H1 (cell line): ENCODE measurements at regions not wholly inside any gene's neighbourhood (a gene's known extent, or its start where the extent isn't known, plus 50 kb on each side); places are given as distances from the start of the nearest gene placed in this dataset.

Source experiments
- BRCA1 ChIP-seq: IDR thresholded peaks from 2 replicates; pipeline ENCODE4 v1.6.1; 2012; ENCODE audit warnings: low read depth, low read length, improper control_type of control experiment
- FOSL1 ChIP-seq: IDR thresholded peaks from 2 replicates; pipeline ENCODE4 v1.6.1; 2011; ENCODE audit warnings: mild to moderate bottlenecking, low read depth, low read length, moderate library complexity; ENCODE audit not compliant: insufficient read depth
- JUN ChIP-seq: IDR thresholded peaks from 2 replicates; pipeline ENCODE4 v1.6.1; 2011; ENCODE audit warnings: low read depth, mild to moderate bottlenecking, improper control_type of control experiment, low read length
- KDM5A ChIP-seq: fragments of 200-600 bp; IDR thresholded peaks from 2 replicates; pipeline ENCODE4 v1.7.1; 2012; ENCODE audit warnings: mild to moderate bottlenecking, low read length, inconsistent platforms, mixed read lengths
- TBP ChIP-seq: IDR thresholded peaks from 2 replicates; pipeline ENCODE4 v1.6.1; 2011; ENCODE audit warnings: low read depth, low read length, improper control_type of control experiment
- TCF12 ChIP-seq: IDR thresholded peaks from 2 replicates; pipeline ENCODE4 v1.6.1; 2011; ENCODE audit warnings: low read depth, mild to moderate bottlenecking, low read length
- TF ChIP-seq, protein P1 (sequence below): IDR thresholded peaks from 2 replicates; pipeline ENCODE4 v1.6.1; 2011; ENCODE audit warnings: low read depth, mild to moderate bottlenecking, low read length; ENCODE audit not compliant: insufficient read depth

- TF ChIP-seq, protein P1, sequence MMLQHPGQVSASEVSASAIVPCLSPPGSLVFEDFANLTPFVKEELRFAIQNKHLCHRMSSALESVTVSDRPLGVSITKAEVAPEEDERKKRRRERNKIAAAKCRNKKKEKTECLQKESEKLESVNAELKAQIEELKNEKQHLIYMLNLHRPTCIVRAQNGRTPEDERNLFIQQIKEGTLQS, result no peak
- TF ChIP-seq BRCA1 (no peak), JUN (no peak), TBP (no peak), KDM5A (no peak), FOSL1 (no peak), TCF12 (no peak)
These were observed 166.0 kb downstream of the VEGFA start (continued) for GRCh38 chr6:43935921-43936439.
